IPS-18a (cell line): ENCODE measurements at regions not wholly inside any gene's neighbourhood (a gene's known extent, or its start where the extent isn't known, plus 50 kb on each side); places are given as distances from the start of the nearest gene placed in this dataset.

ENCODE experiments used
- H3K27ac ChIP-seq: one replicate; pipeline ENCODE4 v1.5.1; 2013; ENCODE audit warnings: low read length
- H3K27me3 ChIP-seq: one replicate; pipeline ENCODE4 v1.6.1; 2013; ENCODE audit warnings: mild to moderate bottlenecking, low read length; ENCODE audit not compliant: control insufficient read depth, insufficient read depth
- H3K36me3 ChIP-seq: one replicate; pipeline ENCODE4 v1.6.1; 2013; ENCODE audit warnings: low read depth, low read length; ENCODE audit not compliant: control insufficient read depth
- H3K4me1 ChIP-seq: one replicate; pipeline ENCODE4 v1.6.1; 2013; ENCODE audit warnings: low read depth, low read length; ENCODE audit not compliant: control insufficient read depth
- H3K4me3 ChIP-seq: one replicate; pipeline ENCODE4 v1.5.1; 2013; ENCODE audit warnings: low read length
- H3K9ac ChIP-seq: one replicate; pipeline ENCODE4 v1.6.1; 2013; ENCODE audit warnings: mild to moderate bottlenecking, low read length, moderate library complexity
- H3K9me3 ChIP-seq: one replicate; pipeline ENCODE4 v1.6.1; 2013; ENCODE audit warnings: low read depth, low read length; ENCODE audit not compliant: control insufficient read depth

- H3K4me3 ChIP-seq: no peak overlapping the region
- peak overlapping the region; percentile 7 for H3K9ac ChIP-seq
- H3K27ac ChIP-seq: no peak overlapping the region
- no peaks in the 10 kb centered on the region for H3K27me3 ChIP-seq
- no peaks in the 10 kb centered on the region for H3K9me3 ChIP-seq
- no peaks in the 10 kb centered on the region for H3K36me3 ChIP-seq
- H3K4me1 ChIP-seq: peaks cover 8% of the 10 kb centered on the region
These were observed 472.3 kb upstream of the CITED2 start for GRCh38 chr6:139846538-139847456.

GRCh38 chr6:139844907-139845306 lies 470.5 kb upstream of the CITED2 start:
- peaks cover 8% of the 10 kb centered on the region for H3K4me1 ChIP-seq
- no peak overlapping the region for H3K27ac ChIP-seq
- H3K9ac ChIP-seq: no peak overlapping the region
- H3K4me3 ChIP-seq: no peak overlapping the region
- no peaks in the 10 kb centered on the region for H3K36me3 ChIP-seq
- H3K9me3 ChIP-seq: no peaks in the 10 kb centered on the region
- no peaks in the 10 kb centered on the region for H3K27me3 ChIP-seq

GRCh38 chr6:139841794-139842215 lies 467.4 kb upstream of the CITED2 start:
- peaks cover under 1% of the 10 kb centered on the region for H3K4me1 ChIP-seq
- no peaks in the 10 kb centered on the region for H3K9me3 ChIP-seq
- no peak overlapping the region for H3K27ac ChIP-seq
- no peaks in the 10 kb centered on the region for H3K27me3 ChIP-seq
- H3K9ac ChIP-seq: no peak overlapping the region
- no peak overlapping the region for H3K4me3 ChIP-seq
- H3K36me3 ChIP-seq: no peaks in the 10 kb centered on the region

GRCh38 chr6:139839506-139840156 lies 465.2 kb upstream of the CITED2 start:
- Histone ChIP-seq H3K4me3 (no peak overlapping the region), H3K36me3 (no peaks in the 10 kb centered on the region), H3K4me1 (no peaks in the 10 kb centered on the region), H3K9ac (no peak overlapping the region), H3K9me3 (no peaks in the 10 kb centered on the region), H3K27ac (no peak overlapping the region), H3K27me3 (no peaks in the 10 kb centered on the region)

GRCh38 chr6:139834232-139834631 lies 459.8 kb upstream of the CITED2 start:
- no peaks in the 10 kb centered on the region for H3K36me3 ChIP-seq

GRCh38 chr6:139833592-139833991 lies 459.1 kb upstream of the CITED2 start:
- Histone ChIP-seq H3K9me3 (no peaks in the 10 kb centered on the region), H3K27me3 (no peaks in the 10 kb centered on the region), H3K4me1 (no peaks in the 10 kb centered on the region), H3K36me3 (no peaks in the 10 kb centered on the region), H3K9ac (no peak overlapping the region), H3K27ac (no peak overlapping the region), H3K4me3 (no peak overlapping the region)

More at GRCh38 chr6:139834232-139834631, 459.8 kb upstream of the CITED2 start:
- no peak overlapping the region for H3K27ac ChIP-seq
- no peaks in the 10 kb centered on the region for H3K9me3 ChIP-seq
- no peaks in the 10 kb centered on the region for H3K27me3 ChIP-seq
- H3K4me1 ChIP-seq: no peaks in the 10 kb centered on the region
- no peak overlapping the region for H3K9ac ChIP-seq
- no peak overlapping the region for H3K4me3 ChIP-seq

GRCh38 chr6:139832493-139833305 lies 458.3 kb upstream of the CITED2 start:
- Histone ChIP-seq H3K36me3 (no peaks in the 10 kb centered on the region), H3K27me3 (no peaks in the 10 kb centered on the region), H3K9me3 (no peaks in the 10 kb centered on the region), H3K27ac (no peak overlapping the region), H3K4me1 (no peaks in the 10 kb centered on the region), H3K4me3 (no peak overlapping the region), H3K9ac (no peak overlapping the region)

GRCh38 chr6:139829576-139829975 lies 455.1 kb upstream of the CITED2 start:
- no peak overlapping the region for H3K27ac ChIP-seq
- no peaks in the 10 kb centered on the region for H3K36me3 ChIP-seq
- H3K9ac ChIP-seq: no peak overlapping the region
- no peaks in the 10 kb centered on the region for H3K27me3 ChIP-seq
- H3K4me3 ChIP-seq: no peak overlapping the region
- no peaks in the 10 kb centered on the region for H3K9me3 ChIP-seq
- H3K4me1 ChIP-seq: no peaks in the 10 kb centered on the region

GRCh38 chr6:139828751-139829519 lies 454.5 kb upstream of the CITED2 start:
- H3K27me3 ChIP-seq: no peaks in the 10 kb centered on the region
- no peak overlapping the region for H3K9ac ChIP-seq
- H3K4me1 ChIP-seq: no peaks in the 10 kb centered on the region
- no peak overlapping the region for H3K27ac ChIP-seq
- H3K36me3 ChIP-seq: no peaks in the 10 kb centered on the region
- no peak overlapping the region for H3K4me3 ChIP-seq
- no peaks in the 10 kb centered on the region for H3K9me3 ChIP-seq

- no peaks in the 10 kb centered on the region for H3K36me3 ChIP-seq
These were observed 451.5 kb upstream of the CITED2 start for GRCh38 chr6:139825935-139826374.

GRCh38 chr6:139824864-139825263 lies 450.4 kb upstream of the CITED2 start:
- Histone ChIP-seq H3K4me3 (no peak overlapping the region), H3K9me3 (no peaks in the 10 kb centered on the region), H3K36me3 (no peaks in the 10 kb centered on the region), H3K27me3 (no peaks in the 10 kb centered on the region), H3K4me1 (no peaks in the 10 kb centered on the region), H3K27ac (no peak overlapping the region), H3K9ac (no peak overlapping the region)

More at GRCh38 chr6:139825935-139826374, 451.5 kb upstream of the CITED2 start:
- no peaks in the 10 kb centered on the region for H3K9me3 ChIP-seq
- H3K27ac ChIP-seq: no peak overlapping the region
- H3K27me3 ChIP-seq: no peaks in the 10 kb centered on the region
- no peak overlapping the region for H3K4me3 ChIP-seq
- H3K9ac ChIP-seq: no peak overlapping the region
- H3K4me1 ChIP-seq: no peaks in the 10 kb centered on the region
